Subcutaneous abdominal adipose tissue (tissue), 5 donors: ENCODE measurements at regions not wholly inside any gene's neighbourhood (a gene's known extent, or its start where the extent isn't known, plus 50 kb on each side); places are given as distances from the start of the nearest gene placed in this dataset.
"Not testable (repeated sequence)": the region's sequence is repeated elsewhere in the genome, so short reads cannot be mapped to it uniquely, and the experiment has no call there.

ENCODE experiments used
- H3K27ac ChIP-seq: one replicate; pipeline ENCODE4 v1.7.0; 2013; ENCODE audit warnings: low read depth, mild to moderate bottlenecking, inconsistent platforms, low read length, moderate library complexity
- H3K27me3 ChIP-seq, 5 donors: one replicate each; pipeline ENCODE4 v1.7.0; 2013; ENCODE audit warnings: low read length in 5 of 5, inconsistent platforms in 1 of 5; ENCODE audit not compliant: control insufficient read depth in 5 of 5, insufficient read depth in 4 of 5
- H3K36me3 ChIP-seq, 5 donors: one replicate each; pipeline ENCODE4 v1.7.0; 2013; ENCODE audit warnings: low read length in 5 of 5; ENCODE audit not compliant: control insufficient read depth in 5 of 5, insufficient read depth in 5 of 5
- H3K4me1 ChIP-seq, 5 donors: one replicate each; pipeline ENCODE4 v1.7.0; 2013; ENCODE audit warnings: low read length in 5 of 5, mild to moderate bottlenecking in 3 of 5, moderate library complexity in 1 of 5; ENCODE audit not compliant: control insufficient read depth in 5 of 5, insufficient read depth in 5 of 5
- H3K4me3 ChIP-seq, 5 donors: one replicate each; pipeline ENCODE4 v1.7.0; 2013; ENCODE audit warnings: low read length in 5 of 5, low read depth in 1 of 5
- H3K9ac ChIP-seq, 5 donors: one replicate each; pipeline ENCODE4 v1.7.0; 2013; ENCODE audit warnings: low read length in 5 of 5, mild to moderate bottlenecking in 4 of 5, moderate library complexity in 3 of 5
- H3K9me3 ChIP-seq, 5 donors: one replicate each; pipeline ENCODE4 v1.7.0; 2013; ENCODE audit warnings: low read length in 5 of 5; ENCODE audit not compliant: control insufficient read depth in 5 of 5
- donor health status: healthy.
- donor health status: healthy.
- donor health status: healthy.
- donor health status: healthy.
- donor health status: healthy.

DNA sequence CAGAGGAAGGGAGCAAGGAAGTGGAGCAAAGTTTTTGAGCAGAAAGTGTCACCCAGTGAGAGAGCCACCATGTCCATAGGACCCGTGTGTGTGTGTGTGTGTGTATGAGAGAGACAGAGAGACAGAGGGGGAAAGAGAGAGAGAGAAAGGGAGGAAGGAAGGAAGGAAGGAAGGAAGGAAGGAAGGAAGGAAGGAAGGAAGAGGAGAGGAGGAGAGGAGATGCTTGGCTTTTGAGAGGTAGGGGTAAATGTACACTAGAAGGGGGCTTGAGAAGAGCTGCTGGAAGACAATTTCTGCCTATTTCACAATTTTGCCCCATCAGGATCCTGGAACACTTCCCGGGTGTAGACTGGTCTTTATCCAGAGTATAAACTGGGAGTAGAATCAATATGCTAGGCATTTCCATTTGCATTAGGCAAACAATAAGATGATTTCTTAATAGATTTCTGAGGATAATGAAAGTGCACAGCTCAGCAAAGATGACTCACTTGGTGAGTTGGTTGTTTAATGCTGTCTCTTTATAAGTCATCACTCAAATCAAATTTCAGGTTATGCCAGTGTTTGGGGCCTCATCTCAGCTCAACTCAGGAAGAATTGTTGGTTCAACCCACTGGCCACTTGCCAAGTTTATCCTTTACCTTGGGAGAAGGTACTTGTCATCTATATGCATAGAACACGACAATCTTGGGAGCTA lies 70.0 kb upstream of the FAM13C start:
- no peak overlapping the region for H3K27ac ChIP-seq
- H3K4me3 ChIP-seq, result no peak overlapping the region
- H3K36me3 ChIP-seq, result no peaks in the 10 kb centered on the region
- H3K4me1 ChIP-seq, result peaks cover 0 to 12% (median 6%) of the 10 kb centered on the region in 5 donors
- no peaks in the 10 kb centered on the region for H3K9me3 ChIP-seq
- H3K9ac ChIP-seq, result no peak overlapping the region
- no peaks in the 10 kb centered on the region for H3K27me3 ChIP-seq

DNA sequence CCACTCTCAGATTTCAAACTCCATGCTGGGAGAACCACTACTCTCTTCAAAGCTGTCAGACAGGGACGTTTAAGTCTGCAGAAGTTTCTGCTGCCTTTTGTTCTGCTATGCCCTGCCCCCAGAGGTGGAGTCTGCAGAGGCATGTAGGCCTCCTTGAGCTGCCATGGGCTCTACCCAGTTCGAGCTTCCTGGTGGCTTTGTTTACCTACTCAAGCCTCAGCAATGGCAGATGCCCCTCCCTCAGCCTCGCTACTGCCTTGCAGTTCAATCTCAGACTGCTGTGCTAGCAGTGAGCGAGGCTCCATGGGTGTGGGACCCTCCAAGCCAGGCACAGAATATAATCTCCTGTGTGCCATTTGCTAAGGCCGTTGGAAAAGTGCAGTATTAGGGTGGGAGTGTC lies 51.4 kb upstream of the FAM13C start:
- not testable (repeated sequence) for H3K4me1 ChIP-seq, H3K9ac ChIP-seq, H3K4me3 ChIP-seq, H3K36me3 ChIP-seq, H3K27ac ChIP-seq, H3K27me3 ChIP-seq, H3K9me3 ChIP-seq
